ENCODE measurements at regions not wholly inside any gene's neighbourhood (a gene's known extent, or its start where the extent isn't known, plus 50 kb on each side); places are given as distances from the start of the nearest gene placed in this dataset.

DNA sequence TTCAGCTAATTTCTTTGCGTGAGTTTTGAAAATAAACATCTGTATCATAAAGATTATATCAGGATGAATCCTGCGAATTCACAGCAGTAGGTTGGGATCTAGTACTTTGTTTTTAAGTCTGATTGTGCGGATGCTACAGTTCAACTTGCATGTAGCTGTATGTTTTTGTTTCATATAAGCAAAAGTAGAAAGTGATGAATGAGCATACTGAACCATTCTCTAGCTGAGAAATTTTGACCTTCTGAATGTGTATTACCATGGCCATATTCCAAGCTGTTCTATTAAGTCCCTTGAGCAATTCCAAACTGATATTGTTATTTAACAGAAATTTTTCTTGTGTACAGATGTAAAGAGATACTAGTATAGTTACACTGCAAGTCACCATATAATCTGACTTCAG, 358.8 kb upstream of the MEOX2 start:
- no peak for DNase-seq (ENCODE audit: low spot score)
- in situ Hi-C loops (cut with HindIII; ENCODE audit: low sequenced_read_pairs), result no loop called here

DNA sequence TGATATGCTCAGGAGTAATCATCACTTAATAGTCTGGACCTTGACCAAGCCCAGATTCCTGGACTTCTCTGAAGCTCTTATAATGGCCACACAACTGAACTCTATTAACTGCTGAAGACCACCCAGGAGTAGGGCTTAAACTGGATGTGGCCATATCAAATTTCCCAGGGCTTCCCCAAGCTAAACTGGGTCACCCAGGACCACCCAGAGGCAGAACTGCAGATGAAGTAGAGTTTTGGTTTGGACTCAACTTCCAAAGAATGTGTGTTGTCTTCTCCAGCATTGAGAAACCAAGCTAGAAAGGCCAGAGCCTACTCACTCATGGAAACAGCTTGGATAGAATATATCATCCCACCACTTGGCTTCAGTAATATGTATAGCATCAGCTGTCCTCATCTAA, 358.2 kb upstream of the MEOX2 start:
- in situ Hi-C loops (cut with HindIII; ENCODE audit: low sequenced_read_pairs), result no loop called here

DNA sequence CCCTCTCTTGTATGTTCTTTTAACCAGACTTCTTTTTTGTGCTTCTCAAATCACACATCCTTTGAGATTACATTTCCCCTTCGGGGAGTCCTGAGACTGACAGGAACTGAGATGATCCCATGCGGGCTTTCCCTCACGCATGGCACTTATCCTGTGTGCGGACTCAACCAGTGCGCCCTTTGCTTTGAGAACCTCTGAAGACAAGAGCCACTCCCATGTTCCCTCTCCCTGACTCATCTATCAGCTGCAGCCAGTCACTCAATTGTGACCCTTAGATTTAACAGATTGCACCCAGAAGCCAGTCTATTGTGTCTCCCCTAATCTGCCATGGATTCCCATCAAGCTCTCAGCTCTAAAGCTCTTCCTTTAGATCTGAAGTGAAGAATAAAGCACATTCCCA, 353.9 kb upstream of the MEOX2 start:
- no peak for DNase-seq (ENCODE audit: low spot score)
- in situ Hi-C loops (cut with HindIII; ENCODE audit: low sequenced_read_pairs), result no loop called here

More for the DNA sequence above, 358.2 kb upstream of the MEOX2 start:
- no peak for DNase-seq (ENCODE audit: low spot score)

DNA sequence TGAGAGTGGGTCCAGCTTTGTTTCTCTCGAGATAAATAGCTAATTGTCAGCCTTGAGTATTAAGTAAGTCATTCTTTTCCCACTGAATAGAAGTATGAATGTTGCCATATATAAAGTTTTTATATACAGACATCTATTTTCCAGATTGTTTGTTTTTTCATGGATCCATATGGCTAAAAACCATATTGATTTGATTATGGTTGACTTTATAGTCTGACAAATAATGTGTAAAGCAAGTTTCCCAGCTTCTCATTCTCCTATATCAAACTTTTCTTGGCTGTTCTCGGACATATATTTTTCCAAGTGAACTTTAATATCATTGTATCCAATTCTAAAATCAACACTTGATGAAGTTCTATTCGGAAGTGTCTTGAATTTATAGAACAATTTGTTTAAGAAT, 352.4 kb upstream of the MEOX2 start:
- no peak for DNase-seq (ENCODE audit: low spot score)
- in situ Hi-C loops (cut with HindIII; ENCODE audit: low sequenced_read_pairs), result no loop called here

DNA sequence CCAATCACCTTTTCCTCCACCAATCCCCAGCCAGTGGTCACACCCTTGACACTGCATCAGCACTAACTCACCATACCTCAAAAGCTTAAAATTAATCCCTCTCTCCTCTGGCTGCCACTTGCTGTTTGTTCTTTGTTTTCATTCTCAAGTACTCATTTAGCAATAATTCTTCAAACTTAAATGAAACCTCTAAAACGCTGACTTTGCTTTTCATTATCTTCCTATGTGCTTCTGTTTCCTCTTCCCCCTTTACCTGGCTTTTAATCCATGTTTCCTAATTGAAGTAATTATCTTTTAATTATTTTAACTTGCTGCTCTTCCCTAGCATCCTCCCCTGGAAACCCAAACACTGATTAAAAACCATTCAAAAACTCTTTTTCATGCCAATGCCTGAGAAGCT, 348.9 kb upstream of the MEOX2 start:
- in situ Hi-C loops (cut with HindIII; ENCODE audit: low sequenced_read_pairs), result no loop called here
- DNase-seq (ENCODE audit: low spot score), result no peak

DNA sequence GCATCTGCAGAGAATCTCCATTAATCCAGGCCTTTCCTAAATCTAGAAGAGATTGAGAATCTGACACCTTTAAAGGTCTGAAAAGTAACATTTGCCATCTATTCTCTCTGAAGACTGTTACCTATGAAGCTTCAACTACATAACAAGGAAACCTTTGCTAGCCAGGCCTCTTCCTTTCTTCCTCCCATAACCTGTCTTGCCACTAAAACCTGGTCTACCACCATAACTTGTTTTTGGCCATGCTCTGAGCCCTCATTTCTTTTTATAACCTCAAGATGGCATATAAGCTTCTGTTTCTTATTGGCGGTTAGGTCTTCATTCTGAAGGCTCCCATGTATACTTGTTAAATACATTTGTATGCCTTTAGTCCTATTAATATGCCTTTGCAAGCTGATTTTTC, 348.4 kb upstream of the MEOX2 start:
- in situ Hi-C loops (cut with HindIII; ENCODE audit: low sequenced_read_pairs), result no loop called here
- no peak for DNase-seq (ENCODE audit: low spot score)

DNA sequence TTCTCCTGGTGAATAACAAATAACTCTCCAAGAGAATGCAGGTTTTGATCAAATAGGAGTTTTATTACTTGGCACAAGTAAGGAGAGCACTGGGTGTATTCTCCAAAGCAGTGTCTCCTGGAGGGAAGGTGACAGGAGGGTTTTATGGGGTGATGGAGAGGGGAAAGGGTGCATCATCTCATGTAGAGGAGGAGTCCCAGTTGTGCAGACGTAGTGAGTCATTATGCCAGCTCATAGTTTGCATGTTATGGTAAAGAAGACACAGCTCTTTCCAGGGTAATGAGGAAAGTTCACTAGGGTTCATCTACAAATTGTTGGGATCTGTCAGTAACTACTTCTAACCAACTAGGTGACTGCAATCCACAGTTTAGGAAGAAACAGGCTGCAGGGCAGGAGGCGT, 347.9 kb upstream of the MEOX2 start:
- in situ Hi-C loops (cut with HindIII; ENCODE audit: low sequenced_read_pairs), result no loop called here
- DNase-seq (ENCODE audit: low spot score), result no peak

DNA sequence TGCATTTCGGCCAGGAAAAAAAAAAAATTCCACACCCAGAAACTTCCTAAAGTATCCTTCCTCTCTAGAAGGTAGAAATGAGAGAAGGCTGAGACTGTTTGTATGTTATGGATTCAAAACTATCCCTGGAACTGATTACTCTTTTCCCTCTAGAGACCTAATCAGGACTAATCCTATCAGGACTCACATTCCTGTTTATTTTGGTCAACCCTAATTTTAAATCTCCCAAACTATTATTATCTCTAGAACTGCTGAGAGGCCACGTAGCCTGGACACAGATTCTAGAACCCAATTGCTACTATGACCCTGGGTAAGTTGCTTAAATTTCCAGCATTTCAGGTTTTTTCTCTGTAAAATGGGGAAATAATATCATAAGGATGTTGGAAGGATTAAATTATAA, 346.8 kb upstream of the MEOX2 start:
- in situ Hi-C loops (cut with HindIII; ENCODE audit: low sequenced_read_pairs), result no loop called here
- no peak for DNase-seq (ENCODE audit: low spot score)

DNA sequence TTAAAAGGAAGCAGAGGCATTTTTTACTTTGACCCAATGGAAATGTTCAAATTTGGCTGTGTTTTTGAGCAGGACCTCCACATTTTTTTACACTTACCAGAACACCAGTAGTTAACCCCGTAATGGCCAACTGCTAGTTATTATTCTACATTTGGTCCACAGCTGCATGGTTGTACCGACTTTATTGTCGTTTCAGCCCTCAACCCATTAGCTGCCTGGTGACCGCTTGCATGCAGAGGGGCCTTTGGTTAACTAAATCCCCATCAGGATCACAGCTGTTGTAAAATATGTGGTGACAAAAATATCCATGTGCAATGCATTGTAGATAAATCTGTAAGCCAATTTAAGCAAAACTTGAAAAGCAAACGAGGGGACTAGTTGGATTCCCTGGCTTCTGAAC, 342.2 kb upstream of the MEOX2 start:
- no peak for DNase-seq (ENCODE audit: low spot score)
- in situ Hi-C loops (cut with HindIII; ENCODE audit: low sequenced_read_pairs), result no loop called here

DNA sequence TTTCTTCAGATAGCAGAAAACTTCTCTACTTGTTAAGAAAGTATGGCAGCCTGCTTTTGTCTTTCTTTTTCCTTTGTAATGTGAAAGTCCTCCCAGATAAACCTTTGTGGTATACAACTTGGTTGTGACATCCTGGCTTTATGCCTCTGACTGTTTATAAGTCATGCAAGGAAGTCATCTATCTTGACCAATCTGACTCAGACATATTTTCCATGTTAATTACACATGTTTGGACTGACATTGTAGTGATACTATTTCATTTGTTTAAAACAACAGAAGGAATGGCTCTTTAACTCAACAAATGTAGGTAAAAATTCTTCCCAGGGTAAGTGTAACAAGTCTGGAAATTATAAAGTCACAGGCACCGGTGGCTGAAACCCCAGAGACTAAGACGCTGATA, 341.6 kb upstream of the MEOX2 start:
- in situ Hi-C loops (cut with HindIII; ENCODE audit: low sequenced_read_pairs), result no loop called here
- DNase-seq (ENCODE audit: low spot score), result no peak

DNA sequence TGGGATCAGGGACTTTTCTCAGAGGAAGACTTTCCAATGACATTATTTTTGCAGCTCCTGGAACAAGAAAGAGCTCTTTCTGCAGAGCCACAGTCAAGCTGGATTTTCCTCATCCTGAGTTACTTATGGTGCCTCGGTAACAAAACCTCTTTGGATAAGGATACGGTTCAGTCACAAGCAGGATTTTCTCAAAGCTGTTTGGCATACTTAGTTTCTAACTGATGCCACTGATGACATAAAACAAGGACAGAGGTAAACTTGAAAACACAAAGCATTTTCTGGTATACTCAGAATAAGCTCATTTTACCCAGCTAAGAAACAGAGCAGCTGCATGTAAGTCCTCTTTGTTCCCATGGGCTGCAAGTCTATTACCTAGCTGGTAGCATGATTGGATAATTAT, 340.9 kb upstream of the MEOX2 start:
- in situ Hi-C loops (cut with HindIII; ENCODE audit: low sequenced_read_pairs), result no loop called here
- DNase-seq (ENCODE audit: low spot score), result no peak

DNA sequence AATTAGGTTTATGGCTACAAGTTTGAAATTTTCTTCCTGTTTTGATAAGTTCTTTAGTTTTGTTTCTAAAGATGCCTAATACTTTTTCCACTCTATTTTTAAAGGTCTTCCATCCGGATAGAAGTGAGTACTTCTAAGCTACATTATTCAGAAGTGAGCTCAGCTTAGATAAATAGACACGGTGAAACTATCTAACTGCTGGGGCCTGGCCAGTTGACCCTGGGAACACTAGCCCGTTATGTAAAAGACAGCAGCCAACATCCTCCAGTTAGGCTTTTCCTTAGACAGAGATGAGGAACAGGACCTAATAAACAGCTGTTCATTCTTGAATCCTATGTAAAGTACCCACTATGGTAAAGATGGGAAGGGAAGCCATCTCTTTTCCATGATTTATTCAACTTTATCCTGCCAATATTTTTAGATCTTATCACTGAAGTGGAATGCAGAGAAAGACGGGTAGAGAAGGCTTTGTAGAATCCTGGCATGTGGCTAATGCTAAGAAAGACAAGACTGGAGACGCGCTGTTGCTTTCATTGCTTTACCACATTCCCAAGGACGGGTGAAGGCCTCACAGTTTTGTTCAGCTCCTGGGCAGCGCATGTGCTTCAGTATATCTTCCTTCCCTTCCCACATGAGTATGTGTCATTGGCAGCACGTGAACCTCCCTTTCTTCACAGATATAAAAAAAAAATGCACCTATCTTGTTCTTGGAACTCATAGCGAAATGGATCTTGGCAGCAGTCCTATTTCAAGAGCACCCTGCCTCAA, 340.0 kb upstream of the MEOX2 start:
- in situ Hi-C loops (cut with HindIII; ENCODE audit: low sequenced_read_pairs), result no loop called here
- DNase-seq (ENCODE audit: low spot score), result no peak

DNA sequence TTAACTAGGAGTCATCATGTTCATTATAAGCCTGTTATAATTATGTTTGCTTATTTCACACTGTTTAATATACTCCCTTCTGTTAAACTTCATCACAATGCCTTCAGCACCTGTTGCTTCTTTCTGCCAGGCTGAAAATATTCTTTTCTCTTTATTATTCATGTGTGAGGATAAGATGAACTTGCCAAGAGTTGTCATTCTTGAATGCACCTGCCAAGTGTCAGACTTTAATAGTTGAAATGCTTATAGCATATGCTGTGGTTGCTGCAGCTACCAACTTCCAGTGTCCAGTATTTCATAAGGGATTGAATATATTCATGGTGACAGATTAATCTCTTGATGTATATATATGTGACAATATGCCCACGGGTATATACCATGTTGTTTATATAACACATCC, 339.2 kb upstream of the MEOX2 start:
- no peak for DNase-seq (ENCODE audit: low spot score)
- in situ Hi-C loops (cut with HindIII; ENCODE audit: low sequenced_read_pairs), result no loop called here

DNA sequence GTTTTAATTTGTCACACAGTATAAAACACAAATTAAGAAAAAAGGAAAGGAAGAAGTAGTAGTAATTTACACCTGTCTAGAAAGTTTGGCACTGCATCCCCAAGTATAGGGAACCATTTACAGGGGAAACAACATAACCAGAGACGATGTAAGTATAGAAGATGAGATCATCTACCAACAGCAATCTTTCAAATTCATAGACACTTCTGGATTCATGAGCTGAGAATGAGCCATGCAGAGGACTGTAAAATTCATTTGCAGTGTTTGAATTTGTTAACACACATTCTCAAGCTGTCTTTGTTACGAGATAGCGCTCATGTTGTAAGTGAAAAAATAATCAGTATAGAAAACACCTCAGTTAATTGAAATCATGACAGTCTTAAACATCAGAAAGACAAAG, 337.0 kb upstream of the MEOX2 start:
- DNase-seq (ENCODE audit: low spot score), result no peak
- in situ Hi-C loops (cut with HindIII; ENCODE audit: low sequenced_read_pairs), result no loop called here

DNA sequence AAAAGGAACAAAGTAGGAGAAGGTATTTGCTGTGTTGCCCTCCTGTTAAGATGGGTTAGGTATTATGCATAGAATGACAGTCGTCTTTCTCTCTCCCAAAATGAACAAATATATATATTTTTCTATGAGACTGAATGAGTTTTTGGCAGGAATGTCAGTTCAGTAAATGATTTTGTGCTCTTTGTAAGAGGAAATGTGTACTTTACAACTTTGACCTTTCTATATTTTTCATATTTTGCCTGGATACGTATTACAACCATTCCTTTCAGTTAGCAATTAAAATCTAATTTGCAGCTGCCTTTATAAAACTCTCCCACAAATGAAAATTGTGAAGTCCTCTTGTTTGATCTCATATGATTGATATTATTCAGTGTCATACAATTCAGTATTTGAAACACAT, 336.6 kb upstream of the MEOX2 start:
- DNase-seq (ENCODE audit: low spot score), result no peak
- in situ Hi-C loops (cut with HindIII; ENCODE audit: low sequenced_read_pairs), result no loop called here

DNA sequence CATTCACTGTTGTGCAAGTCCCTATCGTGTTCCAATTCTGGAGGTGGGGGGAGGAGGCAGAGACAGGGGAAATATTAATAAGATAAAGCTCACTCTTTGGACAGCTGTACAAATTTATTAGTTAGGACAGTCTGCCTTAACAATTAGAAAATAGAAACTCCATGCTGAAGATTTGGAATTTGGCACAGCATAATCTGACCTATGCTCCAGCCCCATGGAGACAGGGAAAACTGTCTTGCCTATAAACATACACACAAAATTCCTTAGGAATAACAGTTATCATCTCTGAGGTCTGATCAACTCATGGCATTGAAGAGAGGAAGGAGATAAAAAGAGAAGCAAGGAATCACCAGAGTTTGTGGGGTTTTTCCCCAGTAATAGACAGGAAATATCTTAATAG, 335.4 kb upstream of the MEOX2 start:
- in situ Hi-C loops (cut with HindIII; ENCODE audit: low sequenced_read_pairs), result no loop called here
- DNase-seq (ENCODE audit: low spot score), result no peak

DNA sequence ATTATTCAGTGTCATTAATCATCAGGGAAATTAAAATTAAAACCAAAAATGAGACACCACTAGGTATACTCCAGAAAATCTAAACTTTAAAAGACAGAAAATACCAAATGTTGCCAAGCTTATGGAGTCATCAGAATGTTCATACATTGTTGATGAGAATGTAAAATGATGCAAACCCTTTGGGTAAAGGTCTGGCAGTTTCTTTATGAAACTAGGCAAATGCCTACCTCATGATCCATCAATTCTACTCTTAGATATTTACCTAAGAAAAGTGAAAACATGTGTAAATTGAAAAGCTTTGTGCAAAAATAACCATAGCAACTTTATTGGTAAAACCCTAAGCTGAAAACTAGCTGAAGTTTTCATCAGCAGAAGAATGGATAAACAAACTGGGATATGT, 329.5 kb upstream of the MEOX2 start:
- in situ Hi-C loops (cut with HindIII; ENCODE audit: low sequenced_read_pairs), result no loop called here
- DNase-seq (ENCODE audit: low spot score), result no peak

DNA sequence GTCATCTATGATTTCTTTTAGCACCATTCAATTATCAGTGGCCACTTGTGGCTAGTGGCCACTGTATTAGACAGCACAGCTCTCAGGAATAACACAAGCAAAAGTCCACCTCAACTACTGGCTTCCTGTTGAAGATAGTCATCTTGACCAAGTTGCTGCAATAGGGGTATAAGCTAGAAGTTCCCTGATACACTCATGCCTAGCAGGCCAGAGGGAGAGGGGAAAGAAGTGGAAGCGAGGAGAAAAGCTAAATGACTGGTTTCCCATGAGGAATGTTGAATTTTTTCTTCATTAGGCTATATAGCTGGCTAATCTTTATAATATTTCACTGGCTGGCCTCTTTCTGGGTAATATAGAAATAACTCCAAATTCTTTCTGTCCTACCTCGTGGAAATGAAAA, 327.5 kb upstream of the MEOX2 start:
- no peak for DNase-seq (ENCODE audit: low spot score)
- in situ Hi-C loops (cut with HindIII; ENCODE audit: low sequenced_read_pairs), result no loop called here

DNA sequence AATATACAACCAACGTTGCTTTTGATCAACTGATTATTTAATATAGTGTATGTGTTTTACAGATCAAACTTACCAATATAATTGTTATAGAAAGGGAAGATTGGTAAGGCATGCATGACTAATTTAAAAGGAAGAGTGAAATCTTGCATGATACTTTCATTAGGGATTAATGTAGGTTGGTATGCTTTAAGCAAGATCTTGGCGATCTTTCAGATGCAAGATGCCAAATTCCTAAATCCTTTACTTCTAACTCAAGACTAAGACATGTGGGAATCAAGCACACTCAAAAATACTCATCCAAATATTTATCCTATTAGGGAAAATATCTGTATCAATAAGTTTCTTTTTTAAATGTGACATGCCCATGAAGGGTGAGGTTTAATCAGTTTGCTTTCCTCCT, 321.4 kb upstream of the MEOX2 start:
- in situ Hi-C loops (cut with HindIII; ENCODE audit: low sequenced_read_pairs), result no loop called here
- DNase-seq (ENCODE audit: low spot score), result no peak

DNA sequence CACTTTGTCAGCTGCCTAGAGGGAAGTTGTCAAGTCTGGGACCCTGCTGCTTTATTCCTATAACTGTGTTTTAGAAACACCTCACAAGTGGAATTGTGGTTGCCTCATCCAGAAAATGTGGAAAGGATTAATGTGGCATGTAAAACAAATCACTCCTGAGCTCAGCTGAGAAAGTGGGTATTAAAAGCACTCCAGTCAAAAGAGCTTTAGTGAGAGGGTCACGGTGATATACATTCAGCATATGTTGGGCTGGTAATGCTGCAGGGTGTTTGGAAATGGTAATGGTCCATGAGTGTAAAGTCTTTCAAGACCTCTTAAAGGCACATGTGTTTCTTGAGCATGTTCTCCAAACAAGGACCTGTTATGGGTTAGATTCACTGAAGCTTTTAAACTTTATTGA, 318.2 kb upstream of the MEOX2 start:
- no peak for DNase-seq (ENCODE audit: low spot score)
- in situ Hi-C loops (cut with HindIII; ENCODE audit: low sequenced_read_pairs), result no loop called here

DNA sequence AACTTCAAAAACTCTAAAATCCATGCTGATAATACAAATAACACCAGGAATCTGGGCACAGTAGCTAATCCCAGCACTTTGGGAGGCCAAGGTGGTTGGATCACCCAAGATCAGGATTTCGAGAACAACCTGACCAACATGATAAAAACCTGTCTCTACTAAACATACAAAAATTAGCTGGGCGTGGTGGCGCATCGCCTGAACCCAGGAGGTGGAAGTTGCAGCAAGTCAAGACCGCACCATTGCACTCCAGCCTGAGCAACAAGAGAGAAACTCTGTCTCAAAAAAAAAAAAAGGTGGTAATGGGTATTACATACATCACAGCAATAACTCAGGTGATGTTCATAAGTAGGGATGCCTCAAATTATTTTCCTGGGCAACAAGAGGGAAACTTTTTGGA, 315.0 kb upstream of the MEOX2 start:
- in situ Hi-C loops (cut with HindIII; ENCODE audit: low sequenced_read_pairs), result no loop called here
- no peak for DNase-seq (ENCODE audit: low spot score)

DNA sequence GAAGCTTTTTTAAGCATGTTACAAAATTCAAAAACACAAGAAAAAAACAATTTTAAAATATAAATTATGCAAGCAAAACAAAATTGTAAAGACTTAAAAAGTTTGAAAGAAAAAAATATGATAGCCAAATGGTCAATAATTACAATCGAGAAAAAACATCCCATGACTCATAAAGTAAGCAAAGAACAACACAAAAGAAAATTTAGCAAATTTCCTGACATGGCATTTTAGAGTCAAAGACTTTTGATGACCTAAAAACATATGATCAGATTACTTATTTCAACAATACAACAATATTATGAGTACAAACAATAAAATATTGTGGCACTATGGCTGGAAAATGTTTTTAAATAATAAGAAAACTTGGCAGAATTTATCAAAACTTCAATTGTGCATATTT, 312.1 kb upstream of the MEOX2 start:
- no peak for DNase-seq (ENCODE audit: low spot score)
- in situ Hi-C loops (cut with HindIII; ENCODE audit: low sequenced_read_pairs), result no loop called here

Measured in G401 (cell line).